ENCODE measurements at regions not wholly inside any gene's neighbourhood (a gene's known extent, or its start where the extent isn't known, plus 50 kb on each side); places are given as distances from the start of the nearest gene placed in this dataset.
A peak's percentile ranks its signal among the peaks of the same experiment; 100 is the strongest.

DNA sequence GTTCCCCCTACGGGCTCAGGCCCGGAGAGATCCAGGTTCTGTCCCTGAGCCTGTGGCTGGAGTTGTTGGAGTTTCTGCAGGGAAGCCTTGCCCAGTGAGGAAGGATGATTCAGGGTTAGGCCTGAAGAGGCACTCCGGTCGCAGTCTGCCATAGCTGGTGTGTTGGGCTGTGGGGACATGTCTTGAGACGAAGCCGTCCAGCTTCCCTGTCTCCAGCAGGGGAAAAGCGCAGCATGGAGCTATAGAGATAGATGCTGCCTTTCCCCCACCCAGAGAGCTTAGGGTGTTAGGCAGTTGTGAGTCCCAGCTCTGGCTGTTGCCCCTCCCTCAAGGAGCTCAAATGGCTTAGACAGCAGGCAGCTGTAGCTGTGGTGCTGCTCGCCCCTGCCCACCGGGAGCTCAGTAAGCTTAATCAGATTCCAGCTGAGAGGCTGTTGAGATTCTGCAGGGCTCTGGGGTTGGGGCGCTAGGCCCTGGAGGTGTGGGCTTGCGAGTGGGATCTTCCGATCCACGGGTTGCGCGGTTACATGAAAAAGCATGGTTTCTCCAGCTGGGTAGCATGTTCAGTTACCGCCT lies 103.9 kb downstream of the PMAIP1 start:
- no peak overlapping the region for H3K4me3 ChIP-seq (ENCODE audit: low read depth, low read length)
- no peak for TF ChIP-seq CTCF (IDR thresholded peaks at IDR 0.05; ENCODE audit: low read depth, low read length)

- TF ChIP-seq CTCF (IDR thresholded peaks at IDR 0.05; ENCODE audit: low read depth, low read length): peak; percentile 75
- H3K4me3 ChIP-seq (ENCODE audit: low read depth, low read length): no peak overlapping the region
Measured at GRCh38 chr18:59996370-59996966, 96.7 kb downstream of the PMAIP1 start.

DNA sequence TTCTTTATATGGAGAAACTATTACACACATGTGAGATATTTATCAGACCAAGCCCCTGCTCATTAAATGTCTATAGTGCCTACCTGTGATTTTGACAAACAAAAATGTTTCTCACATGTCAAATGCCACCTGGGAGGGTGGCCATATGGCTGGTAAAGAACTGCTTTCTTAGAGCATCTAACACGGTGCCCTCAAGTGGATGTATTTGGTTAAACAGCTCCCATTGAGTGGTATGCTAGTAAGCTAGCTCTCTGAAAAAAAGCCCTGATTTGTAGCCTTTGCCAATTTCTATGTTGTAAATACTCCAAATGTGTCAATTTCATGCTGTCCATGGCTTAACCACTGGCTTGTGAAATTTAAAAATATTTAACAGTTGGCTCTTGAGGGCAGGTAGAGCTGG lies 94.6 kb downstream of the PMAIP1 start:
- no peak overlapping the region for H3K4me3 ChIP-seq (ENCODE audit: low read depth, low read length)
- no peak for TF ChIP-seq CTCF (IDR thresholded peaks at IDR 0.05; ENCODE audit: low read depth, low read length)

- H3K4me3 ChIP-seq (ENCODE audit: low read depth, low read length): no peak overlapping the region
- no peak for TF ChIP-seq CTCF (IDR thresholded peaks at IDR 0.05; ENCODE audit: low read depth, low read length)
Measured at GRCh38 chr18:59993560-59993959, 93.8 kb downstream of the PMAIP1 start.

DNA sequence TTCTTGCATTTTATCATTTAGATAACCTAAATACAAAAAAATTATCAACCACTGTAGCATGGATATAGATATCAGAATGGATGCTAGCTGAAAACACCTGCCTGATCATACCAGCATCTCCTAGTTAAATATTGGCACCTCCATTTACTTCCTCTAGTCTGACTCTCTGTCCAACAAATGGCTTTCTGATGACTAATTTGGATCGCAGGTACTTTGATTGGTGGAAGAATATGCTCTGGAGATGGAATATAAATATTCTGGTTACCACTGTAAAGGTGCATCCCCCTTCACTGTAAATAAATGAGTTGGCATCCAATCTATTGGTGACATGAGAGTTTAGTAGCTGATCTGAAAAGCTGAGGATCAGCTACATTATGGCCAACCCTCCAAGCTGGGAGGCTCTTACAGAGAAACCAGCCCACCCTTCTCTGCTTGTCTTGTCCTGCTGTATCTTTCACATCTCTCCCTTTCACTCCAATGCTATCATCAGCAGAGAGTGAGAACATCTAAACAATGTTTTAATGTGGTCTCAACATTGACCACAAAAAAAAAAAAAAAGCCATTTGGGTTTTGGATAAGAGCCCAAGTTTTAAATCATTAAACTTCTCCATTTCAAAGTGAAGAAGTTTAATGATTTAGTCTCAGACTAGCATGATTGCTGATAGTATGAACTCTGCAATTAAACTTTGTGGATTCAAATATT lies 90.5 kb downstream of the PMAIP1 start:
- H3K4me3 ChIP-seq (ENCODE audit: low read depth, low read length): no peak overlapping the region
- TF ChIP-seq CTCF (IDR thresholded peaks at IDR 0.05; ENCODE audit: low read depth, low read length): no peak

DNA sequence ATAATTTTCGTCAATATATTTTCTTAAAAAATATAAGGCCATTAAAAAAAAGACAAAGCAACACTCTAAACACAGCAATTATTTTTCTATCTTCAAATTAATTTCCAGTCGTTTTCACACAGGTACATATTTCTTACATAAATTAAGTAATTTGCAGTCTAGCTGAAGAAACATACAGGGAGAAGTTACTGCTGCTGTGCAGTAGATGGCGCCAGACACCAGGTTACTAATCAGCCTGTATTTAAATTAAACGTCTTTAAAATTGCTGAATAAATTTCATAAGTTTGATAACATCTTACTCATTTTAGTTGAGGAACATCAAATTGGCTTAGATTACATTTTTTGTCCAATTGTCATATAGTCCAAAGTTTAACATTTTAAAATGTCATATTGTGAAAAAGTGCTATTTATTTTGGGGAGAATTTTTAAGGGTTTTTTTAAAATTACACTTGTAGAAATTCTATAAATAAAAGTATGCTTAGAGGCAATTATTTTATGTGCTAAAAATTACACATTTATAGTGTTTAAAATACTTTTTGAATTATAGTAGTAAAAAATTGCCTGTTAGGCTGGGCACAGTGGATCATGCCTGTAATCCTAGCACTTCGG lies 88.4 kb downstream of the PMAIP1 start:
- no peak overlapping the region for H3K4me3 ChIP-seq (ENCODE audit: low read depth, low read length)
- TF ChIP-seq CTCF (IDR thresholded peaks at IDR 0.05; ENCODE audit: low read depth, low read length): peak; percentile 85

DNA sequence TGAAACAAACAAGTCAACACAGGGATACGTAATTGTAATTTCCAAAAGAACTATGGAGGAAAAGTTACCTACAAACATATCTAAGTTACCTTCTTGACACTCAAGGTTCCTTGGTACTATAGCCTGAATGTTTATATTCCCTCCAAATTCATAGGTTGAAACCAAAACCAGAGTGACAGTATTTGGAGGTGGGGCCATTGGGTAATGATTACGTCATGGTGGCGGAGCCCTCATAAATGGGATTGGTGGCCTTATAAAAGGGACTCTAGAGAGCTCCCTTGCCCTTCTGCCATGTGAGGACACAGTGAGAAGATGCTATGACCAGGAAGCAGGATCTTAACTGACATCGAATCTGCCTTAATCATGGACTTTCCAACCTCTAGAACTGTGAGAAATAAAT lies 87.3 kb downstream of the PMAIP1 start:
- H3K4me3 ChIP-seq (ENCODE audit: low read depth, low read length): no peak overlapping the region
- no peak for TF ChIP-seq CTCF (IDR thresholded peaks at IDR 0.05; ENCODE audit: low read depth, low read length)
